ENCODE measurements at regions not wholly inside any gene's neighbourhood (a gene's known extent, or its start where the extent isn't known, plus 50 kb on each side); places are given as distances from the start of the nearest gene placed in this dataset.

DNA sequence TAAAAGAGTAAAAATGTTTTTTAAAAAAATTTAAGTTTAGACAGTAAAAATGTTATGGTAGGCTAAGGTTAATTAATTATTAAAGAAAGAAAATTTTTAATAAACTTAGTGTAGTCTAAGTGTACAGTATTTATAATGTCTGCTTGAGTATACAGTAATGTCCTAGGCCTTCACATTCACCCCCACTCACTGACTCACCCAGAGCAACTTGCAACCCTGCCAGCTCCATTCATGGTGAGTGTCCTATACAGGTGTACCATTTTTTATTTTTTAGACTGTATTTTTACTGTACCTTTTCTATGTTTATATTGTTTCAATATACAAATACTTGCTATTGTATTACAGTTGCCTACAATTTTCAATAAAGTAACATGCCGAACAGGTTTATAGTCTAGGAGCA is 234.1 kb downstream of the AUH start:
- no peak for TF ChIP-seq CTCF (IDR thresholded peaks at IDR 0.05)
- TF ChIP-seq POLR2AphosphoS5 (IDR thresholded peaks at IDR 0.05): no peak
- TF ChIP-seq POLR2A (IDR thresholded peaks at IDR 0.05): no peak
